HL-60 (cell line): ENCODE measurements at regions not wholly inside any gene's neighbourhood (a gene's known extent, or its start where the extent isn't known, plus 50 kb on each side); places are given as distances from the start of the nearest gene placed in this dataset.

Source experiments
- DNase-seq, 2 experiments: peaks; one replicate each; pipeline ENCODE4 v3.0.0-alpha.2; 2010 to 2020; ENCODE audit warnings: low read depth in 1 of 2, low spot score in 1 of 2
- H3K27ac ChIP-seq: fragments of 250-450 bp; sonication (Bioruptor Pico); replicated peaks from 2 replicates; pipeline ENCODE4 v1.5.1; 2020; ENCODE audit warnings: mild to moderate bottlenecking, moderate library complexity
- H3K27me3 ChIP-seq: fragments of 250-450 bp; sonication (Bioruptor Pico); 2 replicates; pipeline ENCODE4 v1.5.1; 2021; ENCODE audit warnings: mild to moderate bottlenecking, moderate library complexity; ENCODE audit not compliant: insufficient read depth, poor library complexity, severe bottlenecking
- H3K4me3 ChIP-seq: replicated peaks from 2 replicates; pipeline ENCODE4 v1.5.1; 2011; ENCODE audit warnings: mild to moderate bottlenecking, control low read depth, low read length; ENCODE audit not compliant: insufficient read depth
- GABPA ChIP-seq: IDR thresholded peaks from 2 replicates; pipeline ENCODE4 v1.6.1; 2012; ENCODE audit warnings: low read depth
- POLR2AphosphoS5 ChIP-seq: IDR thresholded peaks from 2 replicates; pipeline ENCODE4 v1.6.1; 2012; ENCODE audit warnings: low read depth
- SPI1 ChIP-seq: IDR thresholded peaks from 2 replicates; pipeline ENCODE4 v1.6.1; 2012; ENCODE audit warnings: low read depth, mild to moderate bottlenecking, borderline replicate concordance
- TF ChIP-seq, protein P1 (sequence below): IDR thresholded peaks from one replicate; pipeline ENCODE4 v1.5.1; 2011; ENCODE audit warnings: low read length, control low read depth, inconsistent platforms; ENCODE audit not compliant: insufficient read depth
- TF ChIP-seq, protein P2 (sequence below): IDR thresholded peaks from 2 replicates; pipeline ENCODE4 v1.6.1; 2012; ENCODE audit warnings: low read depth; ENCODE audit not compliant: insufficient replicate concordance

DNA sequence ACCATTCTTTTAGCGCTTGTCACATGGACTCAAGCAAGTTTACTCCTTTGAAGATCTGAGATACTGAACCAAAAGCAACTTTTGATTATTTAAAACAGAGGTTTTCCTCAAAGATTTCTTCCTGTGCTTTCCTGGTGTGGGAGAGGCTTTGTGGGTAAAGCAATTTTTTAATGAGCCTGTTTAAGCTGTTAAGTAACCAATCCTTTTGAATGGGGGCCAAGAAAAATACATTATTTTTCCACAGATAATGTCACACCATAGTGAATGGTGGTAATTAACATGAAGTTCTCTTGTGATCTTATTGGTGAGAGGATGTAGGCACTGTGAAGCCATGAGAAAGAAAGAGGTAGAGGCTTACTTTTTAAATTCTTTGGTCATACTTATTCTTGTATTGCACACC, 55.8 kb upstream of the OBI1 start:
- TF ChIP-seq POLR2AphosphoS5 (no peak), GABPA (no peak), SPI1 (no peak)
- TF ChIP-seq, protein P1, sequence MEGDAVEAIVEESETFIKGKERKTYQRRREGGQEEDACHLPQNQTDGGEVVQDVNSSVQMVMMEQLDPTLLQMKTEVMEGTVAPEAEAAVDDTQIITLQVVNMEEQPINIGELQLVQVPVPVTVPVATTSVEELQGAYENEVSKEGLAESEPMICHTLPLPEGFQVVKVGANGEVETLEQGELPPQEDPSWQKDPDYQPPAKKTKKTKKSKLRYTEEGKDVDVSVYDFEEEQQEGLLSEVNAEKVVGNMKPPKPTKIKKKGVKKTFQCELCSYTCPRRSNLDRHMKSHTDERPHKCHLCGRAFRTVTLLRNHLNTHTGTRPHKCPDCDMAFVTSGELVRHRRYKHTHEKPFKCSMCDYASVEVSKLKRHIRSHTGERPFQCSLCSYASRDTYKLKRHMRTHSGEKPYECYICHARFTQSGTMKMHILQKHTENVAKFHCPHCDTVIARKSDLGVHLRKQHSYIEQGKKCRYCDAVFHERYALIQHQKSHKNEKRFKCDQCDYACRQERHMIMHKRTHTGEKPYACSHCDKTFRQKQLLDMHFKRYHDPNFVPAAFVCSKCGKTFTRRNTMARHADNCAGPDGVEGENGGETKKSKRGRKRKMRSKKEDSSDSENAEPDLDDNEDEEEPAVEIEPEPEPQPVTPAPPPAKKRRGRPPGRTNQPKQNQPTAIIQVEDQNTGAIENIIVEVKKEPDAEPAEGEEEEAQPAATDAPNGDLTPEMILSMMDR = no peak
- TF ChIP-seq, protein P2, sequence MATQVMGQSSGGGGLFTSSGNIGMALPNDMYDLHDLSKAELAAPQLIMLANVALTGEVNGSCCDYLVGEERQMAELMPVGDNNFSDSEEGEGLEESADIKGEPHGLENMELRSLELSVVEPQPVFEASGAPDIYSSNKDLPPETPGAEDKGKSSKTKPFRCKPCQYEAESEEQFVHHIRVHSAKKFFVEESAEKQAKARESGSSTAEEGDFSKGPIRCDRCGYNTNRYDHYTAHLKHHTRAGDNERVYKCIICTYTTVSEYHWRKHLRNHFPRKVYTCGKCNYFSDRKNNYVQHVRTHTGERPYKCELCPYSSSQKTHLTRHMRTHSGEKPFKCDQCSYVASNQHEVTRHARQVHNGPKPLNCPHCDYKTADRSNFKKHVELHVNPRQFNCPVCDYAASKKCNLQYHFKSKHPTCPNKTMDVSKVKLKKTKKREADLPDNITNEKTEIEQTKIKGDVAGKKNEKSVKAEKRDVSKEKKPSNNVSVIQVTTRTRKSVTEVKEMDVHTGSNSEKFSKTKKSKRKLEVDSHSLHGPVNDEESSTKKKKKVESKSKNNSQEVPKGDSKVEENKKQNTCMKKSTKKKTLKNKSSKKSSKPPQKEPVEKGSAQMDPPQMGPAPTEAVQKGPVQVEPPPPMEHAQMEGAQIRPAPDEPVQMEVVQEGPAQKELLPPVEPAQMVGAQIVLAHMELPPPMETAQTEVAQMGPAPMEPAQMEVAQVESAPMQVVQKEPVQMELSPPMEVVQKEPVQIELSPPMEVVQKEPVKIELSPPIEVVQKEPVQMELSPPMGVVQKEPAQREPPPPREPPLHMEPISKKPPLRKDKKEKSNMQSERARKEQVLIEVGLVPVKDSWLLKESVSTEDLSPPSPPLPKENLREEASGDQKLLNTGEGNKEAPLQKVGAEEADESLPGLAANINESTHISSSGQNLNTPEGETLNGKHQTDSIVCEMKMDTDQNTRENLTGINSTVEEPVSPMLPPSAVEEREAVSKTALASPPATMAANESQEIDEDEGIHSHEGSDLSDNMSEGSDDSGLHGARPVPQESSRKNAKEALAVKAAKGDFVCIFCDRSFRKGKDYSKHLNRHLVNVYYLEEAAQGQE = no peak
- DNase-seq = no peak
- Histone ChIP-seq H3K27ac (no peak overlapping the region), H3K4me3 (no peak overlapping the region), H3K27me3 (no peaks in the 10 kb centered on the region)

DNA sequence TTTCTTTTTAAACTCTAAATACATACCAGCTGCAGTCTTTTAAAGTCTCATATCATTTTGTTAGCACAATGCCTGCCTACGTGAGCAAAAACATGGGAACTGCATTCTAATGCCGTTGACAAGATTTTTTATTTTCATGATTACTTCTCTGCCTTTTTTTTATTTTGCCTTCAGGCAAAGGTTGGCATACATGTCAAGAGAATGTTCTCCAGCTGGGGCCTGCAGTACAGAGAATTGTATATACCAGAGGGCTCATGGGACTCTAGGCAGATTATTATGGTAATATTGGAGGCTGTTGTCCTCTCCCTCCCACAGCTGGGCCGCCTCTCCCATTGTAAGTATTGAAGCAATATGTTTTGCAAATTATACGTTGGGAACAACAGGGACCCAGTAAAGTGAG, 53.9 kb upstream of the OBI1 start:
- Histone ChIP-seq H3K4me3 (no peak overlapping the region), H3K27ac (no peak overlapping the region), H3K27me3 (no peaks in the 10 kb centered on the region)
- no peak for DNase-seq
- TF ChIP-seq, protein P1 = no peak
- TF ChIP-seq, protein P2 = no peak
- TF ChIP-seq GABPA = no peak
- TF ChIP-seq POLR2AphosphoS5 = no peak
- TF ChIP-seq SPI1 = no peak

DNA sequence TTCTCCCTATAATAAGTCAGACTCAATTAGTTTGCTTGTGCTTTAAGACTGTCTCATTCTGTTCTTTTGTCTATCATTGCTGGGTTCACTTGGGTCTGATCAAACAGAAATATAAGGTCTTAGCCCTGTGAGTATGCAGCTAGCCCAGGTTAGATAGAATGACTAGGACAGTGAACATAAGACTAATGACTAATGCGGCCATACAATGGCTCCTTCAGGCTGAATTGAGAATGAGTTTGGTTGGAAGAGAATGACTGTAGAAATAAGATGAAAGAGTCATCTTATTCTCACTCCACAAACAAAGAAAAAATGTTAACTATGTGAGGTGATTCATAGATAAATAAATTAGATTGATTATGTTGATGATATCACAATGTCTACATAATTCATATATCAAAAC, 50.1 kb upstream of the OBI1 start:
- no peak overlapping the region for H3K4me3 ChIP-seq
- no peak overlapping the region for H3K27ac ChIP-seq
- no peaks in the 10 kb centered on the region for H3K27me3 ChIP-seq
- no peak for DNase-seq
- TF ChIP-seq GABPA = no peak
- TF ChIP-seq, protein P1 = no peak
- no peak for TF ChIP-seq SPI1
- TF ChIP-seq, protein P2 = no peak
- TF ChIP-seq POLR2AphosphoS5 = no peak
